Sigmoid colon (tissue), 6 donors: ENCODE measurements at regions not wholly inside any gene's neighbourhood (a gene's known extent, or its start where the extent isn't known, plus 50 kb on each side); places are given as distances from the start of the nearest gene placed in this dataset.

Source experiments
- DNase-seq: peaks from one replicate; pipeline ENCODE4 v3.0.0-alpha.2; 2019
- H3K27ac ChIP-seq, 4 donors: fragments of 200-600 bp; sonication (generic); one replicate each; pipeline ENCODE4 v1.5.1; 2016 to 2019; ENCODE audit warnings: mild to moderate bottlenecking in 1 of 4
- H3K27me3 ChIP-seq, 3 donors: fragments of 200-600 bp; sonication (generic); one replicate each; pipeline ENCODE4 v1.5.1; 2019; ENCODE audit warnings: mild to moderate bottlenecking in 1 of 3
- H3K36me3 ChIP-seq, 4 donors: fragments of 200-600 bp; sonication (generic); one replicate each; pipeline ENCODE4 v1.5.1; 2016 to 2019
- H3K4me1 ChIP-seq, 4 donors: fragments of 200-600 bp; sonication (generic); one replicate each; pipeline ENCODE4 v1.5.1; 2017 to 2019
- H3K4me3 ChIP-seq, 4 donors: fragments of 200-600 bp; sonication (generic); one replicate each; pipeline ENCODE4 v1.5.1; 2017 to 2019; ENCODE audit warnings: mild to moderate bottlenecking in 2 of 4, moderate library complexity in 1 of 4
- H3K9me3 ChIP-seq, 4 donors: fragments of 200-600 bp in 3 of 4; sonication (generic) in 3 of 4; one replicate each; pipeline versions ENCODE4 v1.5.1 to v1.6.1; 2013 to 2019
- EP300 ChIP-seq, 4 donors: sonication (generic); formaldehyde crosslinking; IDR thresholded peaks; one replicate each; pipeline ENCODE4 v1.6.1; 2017; ENCODE audit warnings: antibody characterized with exemption in 4 of 4
- POLR2A ChIP-seq, 2 donors: fragments of 450-650 bp; IDR thresholded peaks; one replicate each; pipeline ENCODE4 v1.6.1; 2016; ENCODE audit warnings: antibody characterized with exemption in 2 of 2, mild to moderate bottlenecking in 2 of 2, moderate library complexity in 2 of 2
- POLR2AphosphoS5 ChIP-seq, 4 donors: sonication (generic); formaldehyde crosslinking; IDR thresholded peaks; one replicate each; pipeline ENCODE4 v1.6.1; 2017; ENCODE audit warnings: antibody characterized with exemption in 4 of 4
- WGBS, 2 donors: extraction: QIAGEN DNeasy Blood & Tissue Kit; methylation state at CpG; one replicate each; pipeline ENCODE4 v1.1.7; 2013; 5-methylcytosine and 5-hydroxymethylcytosine counted together
- intact Hi-C: fragments of 100-400 bp; cut with DNase I; formaldehyde crosslinking; loops from one replicate; pipeline ENCODE4 v1.15.1; 2023
- TF ChIP-seq, protein P1 (sequence below), 4 experiments: fragments of 450-650 bp in 3 of 4; fragments of 200-600 bp in 1 of 4; IDR thresholded peaks; one replicate each; pipeline ENCODE4 v1.5.1; 2016 to 2019; ENCODE audit warnings: antibody characterized with exemption in 4 of 4, mild to moderate bottlenecking in 3 of 4, moderate library complexity in 2 of 4
- donor health status: healthy with polysubstance abuse.
- donor health status: healthy.

DNA sequence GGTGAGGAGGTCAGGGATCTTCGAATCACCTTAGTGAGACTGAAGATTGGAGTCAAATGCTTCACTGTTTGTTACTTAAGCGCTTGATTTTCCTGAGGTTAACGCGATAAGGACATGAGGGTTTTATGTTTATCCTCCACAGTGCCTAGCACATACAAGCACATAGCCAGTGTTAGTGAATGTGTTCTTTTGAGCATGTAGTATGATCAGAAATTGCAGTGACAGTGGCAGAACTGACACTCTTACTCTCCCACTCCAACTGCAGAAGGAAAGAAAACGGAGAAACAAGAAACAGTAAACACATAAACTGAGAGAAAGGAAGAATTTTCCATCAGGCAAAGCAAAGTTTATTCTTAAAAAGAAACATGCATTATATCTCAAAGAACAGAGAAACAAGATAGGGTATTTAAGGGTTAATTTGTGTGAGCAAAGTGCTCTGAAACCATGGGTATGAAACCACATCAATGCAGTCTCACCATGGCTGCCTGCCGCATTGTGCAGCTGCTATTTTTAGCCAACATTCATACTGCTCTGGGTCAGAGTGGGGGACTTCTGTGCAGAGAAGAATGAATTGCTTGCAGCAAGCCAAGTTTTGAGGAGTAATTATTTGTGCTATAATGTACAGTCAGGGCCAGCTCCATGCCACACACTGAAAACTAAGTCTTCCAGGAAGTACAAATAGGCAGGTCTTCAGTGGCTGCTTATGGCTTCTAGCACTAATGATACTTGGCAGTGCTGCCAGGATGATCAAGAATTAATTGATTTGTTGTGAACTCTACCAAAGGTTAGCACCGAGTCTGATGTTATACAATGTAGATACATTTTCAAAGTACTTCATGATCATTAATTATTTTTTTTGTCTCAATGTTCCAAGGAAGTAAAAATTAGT lies 152.0 kb downstream of the MACC1 start:
- intact Hi-C loops: no loop called here
- H3K36me3 ChIP-seq: no peaks in the 10 kb centered on the region
- H3K4me3 ChIP-seq: no peak overlapping the region
- TF ChIP-seq EP300 (IDR thresholded peaks at IDR 0.05) (no peak), POLR2AphosphoS5 (IDR thresholded peaks at IDR 0.05) (no peak), POLR2A (IDR thresholded peaks at IDR 0.05) (no peak)
- TF ChIP-seq, protein P1, sequence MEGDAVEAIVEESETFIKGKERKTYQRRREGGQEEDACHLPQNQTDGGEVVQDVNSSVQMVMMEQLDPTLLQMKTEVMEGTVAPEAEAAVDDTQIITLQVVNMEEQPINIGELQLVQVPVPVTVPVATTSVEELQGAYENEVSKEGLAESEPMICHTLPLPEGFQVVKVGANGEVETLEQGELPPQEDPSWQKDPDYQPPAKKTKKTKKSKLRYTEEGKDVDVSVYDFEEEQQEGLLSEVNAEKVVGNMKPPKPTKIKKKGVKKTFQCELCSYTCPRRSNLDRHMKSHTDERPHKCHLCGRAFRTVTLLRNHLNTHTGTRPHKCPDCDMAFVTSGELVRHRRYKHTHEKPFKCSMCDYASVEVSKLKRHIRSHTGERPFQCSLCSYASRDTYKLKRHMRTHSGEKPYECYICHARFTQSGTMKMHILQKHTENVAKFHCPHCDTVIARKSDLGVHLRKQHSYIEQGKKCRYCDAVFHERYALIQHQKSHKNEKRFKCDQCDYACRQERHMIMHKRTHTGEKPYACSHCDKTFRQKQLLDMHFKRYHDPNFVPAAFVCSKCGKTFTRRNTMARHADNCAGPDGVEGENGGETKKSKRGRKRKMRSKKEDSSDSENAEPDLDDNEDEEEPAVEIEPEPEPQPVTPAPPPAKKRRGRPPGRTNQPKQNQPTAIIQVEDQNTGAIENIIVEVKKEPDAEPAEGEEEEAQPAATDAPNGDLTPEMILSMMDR (IDR thresholded peaks at IDR 0.05): no peak
- H3K27ac ChIP-seq: peak overlapping the region in 1 of 4 donors; percentile 29
- H3K27me3 ChIP-seq: no peaks in the 10 kb centered on the region
- 58 to 81% methylated on average over 7 of the region's 7 CpGs for WGBS, 2 donors
- H3K9me3 ChIP-seq: no peaks in the 10 kb centered on the region
- peaks cover 0 to 16% (median 4%) of the 10 kb centered on the region in 4 donors for H3K4me1 ChIP-seq
- DNase-seq: no peak

DNA sequence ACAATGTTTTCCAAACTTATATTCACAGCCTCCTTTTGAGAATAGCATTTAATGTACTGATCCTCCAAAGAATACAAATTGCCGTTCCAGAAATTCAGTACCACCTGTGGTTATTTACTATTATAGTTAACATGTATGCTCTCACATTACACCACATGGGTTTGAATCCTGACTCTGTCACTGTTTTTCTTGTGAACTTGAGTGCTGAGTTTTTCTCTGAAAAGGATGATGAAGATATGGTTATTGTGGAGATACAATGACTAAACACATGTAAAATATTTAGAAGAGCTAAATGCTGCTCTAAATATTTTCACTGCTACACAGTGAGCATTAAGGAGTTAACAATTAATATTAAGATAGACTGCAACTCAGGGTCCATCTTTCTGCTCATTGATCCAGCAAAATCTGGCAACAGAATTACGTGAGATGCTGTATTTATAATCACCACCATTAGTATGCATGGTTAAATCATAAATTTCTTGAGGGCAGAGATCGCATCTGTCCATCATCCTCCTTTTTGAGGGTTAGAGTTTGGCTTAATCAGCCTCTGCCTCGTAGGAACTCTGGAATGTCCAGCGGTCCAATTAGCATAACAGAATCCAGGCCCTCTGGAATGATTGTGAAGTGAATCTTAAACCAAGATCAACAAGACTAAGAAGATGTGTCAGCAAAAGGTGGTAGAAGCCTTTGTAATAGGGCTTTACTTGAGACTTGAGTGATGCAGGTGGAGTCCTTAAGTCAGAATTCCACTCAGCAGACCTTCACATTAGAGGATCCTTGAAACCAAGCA lies 152.8 kb downstream of the MACC1 start:
- H3K4me1 ChIP-seq: peaks cover 0 to 16% (median 4%) of the 10 kb centered on the region in 4 donors
- H3K36me3 ChIP-seq: no peaks in the 10 kb centered on the region
- no peak overlapping the region for H3K4me3 ChIP-seq
- H3K27ac ChIP-seq: no peak overlapping the region
- intact Hi-C loops: no loop called here
- DNase-seq: no peak
- 84 to 86% methylated on average over 5 of the region's 5 CpGs for WGBS, 2 donors
- H3K27me3 ChIP-seq: no peaks in the 10 kb centered on the region
- no peaks in the 10 kb centered on the region for H3K9me3 ChIP-seq
- TF ChIP-seq, protein P1 (IDR thresholded peaks at IDR 0.05): no peak
- TF ChIP-seq POLR2AphosphoS5 (IDR thresholded peaks at IDR 0.05) (no peak), POLR2A (IDR thresholded peaks at IDR 0.05) (no peak), EP300 (IDR thresholded peaks at IDR 0.05) (no peak)

DNA sequence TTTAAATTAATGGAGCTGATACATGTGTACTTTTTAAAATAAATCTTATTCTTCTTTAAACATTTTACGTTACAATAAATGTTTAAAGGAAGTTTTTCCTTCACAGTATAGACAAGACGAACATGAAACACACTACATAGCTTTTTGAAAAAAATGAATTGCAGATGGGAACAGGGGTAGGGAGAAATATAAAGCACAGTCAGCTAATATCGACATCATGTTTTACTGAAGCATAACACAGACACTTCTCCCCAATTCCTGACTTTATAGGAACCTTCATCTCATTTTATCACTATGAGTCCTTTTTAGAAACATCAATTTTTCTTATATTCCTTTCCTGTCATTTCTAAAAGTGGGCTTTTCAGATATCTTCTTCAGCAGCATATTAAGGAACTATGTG lies 153.5 kb downstream of the MACC1 start:
- no peak overlapping the region for H3K27ac ChIP-seq

DNA sequence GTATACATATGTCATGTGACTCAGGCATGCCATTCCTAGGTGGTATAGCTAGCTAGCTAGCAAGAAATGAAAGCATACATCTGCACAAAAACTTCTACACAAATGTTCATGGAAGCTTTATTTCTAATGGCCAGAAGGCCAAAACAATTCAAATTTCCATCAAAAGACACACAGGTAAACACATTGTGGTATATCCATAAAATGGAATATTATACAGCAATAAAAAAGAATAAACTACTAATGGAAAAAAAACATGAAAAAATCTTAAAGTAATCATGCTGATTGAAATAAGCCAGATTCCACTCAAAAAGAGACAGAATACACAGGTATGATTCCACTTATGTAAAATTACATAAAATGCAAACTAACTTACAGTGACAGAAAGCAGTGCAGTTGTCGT lies 154.3 kb downstream of the MACC1 start:
- Histone ChIP-seq H3K27ac (no peak overlapping the region), H3K4me3 (no peak overlapping the region), H3K27me3 (no peaks in the 10 kb centered on the region), H3K9me3 (no peaks in the 10 kb centered on the region), H3K36me3 (no peaks in the 10 kb centered on the region), H3K4me1 (peaks cover 0 to 16% (median 4%) of the 10 kb centered on the region in 4 donors)
- TF ChIP-seq POLR2A (IDR thresholded peaks at IDR 0.05) (no peak), POLR2AphosphoS5 (IDR thresholded peaks at IDR 0.05) (no peak), EP300 (IDR thresholded peaks at IDR 0.05) (no peak)
- TF ChIP-seq, protein P1 (IDR thresholded peaks at IDR 0.05): no peak
- WGBS, 2 donors: 88 to 89% methylated on average over 1 of the region's 1 CpG
- intact Hi-C loops: no loop called here
- DNase-seq: no peak

More for the DNA sequence above, 153.5 kb downstream of the MACC1 start:
- intact Hi-C loops: no loop called here
- Histone ChIP-seq H3K4me1 (peaks cover 0 to 16% (median 4%) of the 10 kb centered on the region in 4 donors), H3K4me3 (no peak overlapping the region), H3K9me3 (no peaks in the 10 kb centered on the region), H3K27me3 (no peaks in the 10 kb centered on the region), H3K36me3 (no peaks in the 10 kb centered on the region)
- TF ChIP-seq EP300 (IDR thresholded peaks at IDR 0.05) (no peak), POLR2A (IDR thresholded peaks at IDR 0.05) (no peak), POLR2AphosphoS5 (IDR thresholded peaks at IDR 0.05) (no peak)
- TF ChIP-seq, protein P1 (IDR thresholded peaks at IDR 0.05): no peak
- WGBS, 2 donors: 62 to 63% methylated on average over 3 of the region's 3 CpGs
- no peak for DNase-seq
